Ecto neural progenitor cell (in vitro differentiated cells): ENCODE measurements at regions not wholly inside any gene's neighbourhood (a gene's known extent, or its start where the extent isn't known, plus 50 kb on each side); places are given as distances from the start of the nearest gene placed in this dataset.

Experiments used
- DNase-seq: peaks from one replicate; pipeline ENCODE4 v3.0.0-alpha.2; 2018; ENCODE audit warnings: low spot score

GRCh38 chr9:129381481-129381957 is 203.5 kb upstream of the IER5L start:
- peak; percentile 45 for DNase-seq

- peak; percentile 44 for DNase-seq
These were observed 202.9 kb upstream of the IER5L start for GRCh38 chr9:129380961-129381401.

- DNase-seq: peak; percentile 17
These were observed 201.8 kb upstream of the IER5L start for GRCh38 chr9:129379886-129380285.

- peak; percentile 43 for DNase-seq
These were observed 201.2 kb upstream of the IER5L start for GRCh38 chr9:129379181-129379836.

- DNase-seq: peak; percentile 46
These were observed 200.0 kb upstream of the IER5L start for GRCh38 chr9:129377931-129378661.

GRCh38 chr9:129377181-129377580 is 199.1 kb upstream of the IER5L start:
- peak; percentile 24 for DNase-seq

- no peak for DNase-seq
These were observed 197.8 kb upstream of the IER5L start for GRCh38 chr9:129375845-129376244.

GRCh38 chr9:129374651-129375050 is 196.6 kb upstream of the IER5L start:
- no peak for DNase-seq

- DNase-seq: no peak
These were observed 196.2 kb upstream of the IER5L start for GRCh38 chr9:129374231-129374630.

- no peak for DNase-seq
These were observed 195.3 kb upstream of the IER5L start for GRCh38 chr9:129373361-129373760.

GRCh38 chr9:129370770-129371169 is 192.7 kb upstream of the IER5L start:
- no peak for DNase-seq

GRCh38 chr9:129368444-129368978 is 190.4 kb upstream of the IER5L start:
- DNase-seq: no peak

- DNase-seq: no peak
These were observed 189.2 kb upstream of the IER5L start for GRCh38 chr9:129367287-129367686.

- DNase-seq: no peak
These were observed 187.1 kb upstream of the IER5L start for GRCh38 chr9:129365196-129365595.

GRCh38 chr9:129363216-129363873 is 185.3 kb upstream of the IER5L start:
- DNase-seq: no peak

- DNase-seq: no peak
These were observed 184.4 kb upstream of the IER5L start for GRCh38 chr9:129362287-129363000.

GRCh38 chr9:129361196-129361595 is 183.1 kb upstream of the IER5L start:
- DNase-seq: no peak

GRCh38 chr9:129359916-129360536 is 182.0 kb upstream of the IER5L start:
- no peak for DNase-seq

GRCh38 chr9:129359162-129359811 is 181.2 kb upstream of the IER5L start:
- no peak for DNase-seq

- DNase-seq: no peak
These were observed 180.6 kb upstream of the IER5L start for GRCh38 chr9:129358621-129359154.

GRCh38 chr9:129357773-129358245 is 179.7 kb upstream of the IER5L start:
- no peak for DNase-seq
